CD4-positive, alpha-beta memory T cell (primary cell): ENCODE measurements at regions not wholly inside any gene's neighbourhood (a gene's known extent, or its start where the extent isn't known, plus 50 kb on each side); places are given as distances from the start of the nearest gene placed in this dataset.
A peak's percentile ranks its signal among the peaks of the same experiment; 100 is the strongest.

Source experiments
- CTCF ChIA-PET: fragments of 350-600 bp; sonication (Branson Sonifier 250); formaldehyde crosslinking; loops from one replicate; lab custom pipeline; 2021; ENCODE audit warnings: inconsistent platforms; ENCODE audit not compliant: partially characterized antibody; lab: Charles Lee
- POLR2A ChIA-PET: fragments of 350-600 bp; sonication (Branson Sonifier 250); formaldehyde crosslinking; loops from one replicate; lab custom pipeline; 2021; ENCODE audit not compliant: partially characterized antibody; lab: Charles Lee
- DNase-seq, 5 donors: peaks; one replicate each; pipeline versions ENCODE4 v3.0.0 to v3.0.0-alpha.2; 2020 to 2022; ENCODE audit warnings: mixed read lengths in 1 of 5
- H3K27ac ChIP-seq: one replicate; pipeline ENCODE4 v1.7.0; 2013; ENCODE audit warnings: low read depth, low read length
- H3K27me3 ChIP-seq: 2 replicates; pipeline ENCODE4 v1.7.0; 2013; ENCODE audit warnings: mild to moderate bottlenecking, low read length, moderate library complexity; ENCODE audit not compliant: insufficient read depth
- H3K36me3 ChIP-seq: 2 replicates; pipeline ENCODE4 v1.7.0; 2013; ENCODE audit warnings: mild to moderate bottlenecking, low read length, moderate library complexity; ENCODE audit not compliant: insufficient read depth
- H3K4me1 ChIP-seq: 2 replicates; pipeline ENCODE4 v1.7.0; 2013; ENCODE audit warnings: mild to moderate bottlenecking, low read length, moderate library complexity; ENCODE audit not compliant: insufficient read depth
- H3K4me3 ChIP-seq, 2 donors: one replicate each; pipeline ENCODE4 v1.7.0; 2013; ENCODE audit warnings: low read length in 2 of 2, mild to moderate bottlenecking in 1 of 2
- H3K9me3 ChIP-seq, 2 donors: one replicate each; pipeline ENCODE4 v1.7.0; 2013; ENCODE audit warnings: low read length in 2 of 2, control low read depth in 1 of 2; ENCODE audit not compliant: control insufficient read depth in 1 of 2
- H3K27ac Mint-ChIP-seq, 7 donors: one replicate each; pipeline ENCODE4 v1.8.0; 2020 to 2021; ENCODE audit warnings: mixed read lengths in 7 of 7, mild to moderate bottlenecking in 6 of 7, inconsistent platforms in 3 of 7, moderate library complexity in 3 of 7
- H3K27me3 Mint-ChIP-seq, 2 donors: one replicate each; pipeline ENCODE4 v1.8.0; 2020 to 2021; ENCODE audit warnings: mixed read lengths in 2 of 2
- H3K36me3 Mint-ChIP-seq, 2 donors: one replicate each; pipeline ENCODE4 v1.8.0; 2020 to 2021; ENCODE audit warnings: mixed read lengths in 2 of 2, inconsistent platforms in 1 of 2, mild to moderate bottlenecking in 1 of 2
- H3K4me1 Mint-ChIP-seq, 4 donors: one replicate each; pipeline ENCODE4 v1.8.0; 2020 to 2021; ENCODE audit warnings: mixed read lengths in 4 of 4, mild to moderate bottlenecking in 1 of 4
- H3K4me3 Mint-ChIP-seq, 8 donors: one replicate each; pipeline ENCODE4 v1.8.0; 2020 to 2021; ENCODE audit warnings: mixed read lengths in 8 of 8, mild to moderate bottlenecking in 7 of 8, moderate library complexity in 6 of 8, inconsistent platforms in 3 of 8
- H3K9me3 Mint-ChIP-seq, 8 donors: one replicate each; pipeline ENCODE4 v1.8.0; 2020 to 2021; ENCODE audit warnings: mixed read lengths in 8 of 8, mild to moderate bottlenecking in 5 of 8, inconsistent platforms in 3 of 8, moderate library complexity in 1 of 8
- intact Hi-C: fragments of 100-400 bp; cut with micrococcal nuclease; formaldehyde crosslinking; loops from one replicate; pipeline ENCODE4 v1.15.1; 2023

- Mint-ChIP-seq H3K27ac (no peak overlapping the region), H3K4me1 (peaks cover 4 to 5% (median 4%) of the 10 kb centered on the region in 4 donors), H3K9me3 (no peaks in the 10 kb centered on the region), H3K4me3 (no peak overlapping the region), H3K27me3 (peaks cover 0 to 2% of the 10 kb centered on the region in 2 donors), H3K36me3 (no peaks in the 10 kb centered on the region)
- Histone ChIP-seq H3K9me3 (no peaks in the 10 kb centered on the region), H3K27me3 (no peaks in the 10 kb centered on the region), H3K27ac (no peak overlapping the region), H3K4me3 (no peak overlapping the region), H3K4me1 (peaks cover 6% of the 10 kb centered on the region), H3K36me3 (no peaks in the 10 kb centered on the region)
- ChIA-PET POLR2A (interaction anchor here (1.5 kb wide), 1 partner anchor 447 kb away, joined by 3 read pairs; no protein-coding TSS in a partner anchor), CTCF (interaction anchor here (5.3 to 12.4 kb wide), 3 partner anchors 40 to 439 kb away, joined by 72 to 306 read pairs (median 195); no protein-coding TSS in a partner anchor)
- no peak for DNase-seq
- intact Hi-C loops: loop anchor here (10.0 kb wide), 1 partner anchor 191 kb away; no protein-coding TSS in a partner anchor
These were observed 88.8 kb upstream of the RMDN2 start for GRCh38 chr2:37836270-37836669.

GRCh38 chr2:37836711-37837110 lies 88.4 kb upstream of the RMDN2 start:
- Histone ChIP-seq H3K36me3 (no peaks in the 10 kb centered on the region), H3K27ac (no peak overlapping the region), H3K4me1 (peaks cover 6% of the 10 kb centered on the region), H3K9me3 (no peaks in the 10 kb centered on the region), H3K27me3 (no peaks in the 10 kb centered on the region), H3K4me3 (no peak overlapping the region)
- no peak for DNase-seq
- no peak overlapping the region for H3K27ac Mint-ChIP-seq
- no peaks in the 10 kb centered on the region for H3K36me3 Mint-ChIP-seq
- ChIA-PET CTCF (interaction anchor here (5.3 to 12.4 kb wide), 3 partner anchors 39 to 439 kb away, joined by 72 to 306 read pairs (median 195); no protein-coding TSS in a partner anchor), POLR2A (interaction anchor here (1.5 kb wide), 1 partner anchor 447 kb away, joined by 3 read pairs; no protein-coding TSS in a partner anchor)
- intact Hi-C loops: loop anchor here (10.0 kb wide), 1 partner anchor 192 kb away; no protein-coding TSS in a partner anchor
- H3K4me3 Mint-ChIP-seq: no peak overlapping the region
- no peaks in the 10 kb centered on the region for H3K9me3 Mint-ChIP-seq
- peaks cover 4 to 5% (median 4%) of the 10 kb centered on the region in 4 donors for H3K4me1 Mint-ChIP-seq
- peaks cover 0 to 5% of the 10 kb centered on the region in 2 donors for H3K27me3 Mint-ChIP-seq

GRCh38 chr2:37837628-37838328 lies 87.3 kb upstream of the RMDN2 start:
- no peak for DNase-seq
- POLR2A ChIA-PET: no interaction called here
- CTCF ChIA-PET: interaction anchor here (0.8 to 2.4 kb wide), 3 partner anchors 40 to 423 kb away, joined by 3 to 12 read pairs (median 3); no protein-coding TSS in a partner anchor
- no peak overlapping the region for H3K4me3 ChIP-seq
- no peaks in the 10 kb centered on the region for H3K27me3 ChIP-seq
- Mint-ChIP-seq H3K9me3 (no peaks in the 10 kb centered on the region), H3K4me3 (no peak overlapping the region), H3K4me1 (peaks cover 0 to under 1% (median under 1%) of the 10 kb centered on the region in 4 donors), H3K36me3 (no peaks in the 10 kb centered on the region), H3K27me3 (peaks cover 0 to 5% of the 10 kb centered on the region in 2 donors), H3K27ac (peak overlapping the region in 1 of 7 donors; percentile 42)
- H3K4me1 ChIP-seq: peaks cover under 1% of the 10 kb centered on the region
- H3K36me3 ChIP-seq: no peaks in the 10 kb centered on the region
- H3K27ac ChIP-seq: no peak overlapping the region
- intact Hi-C loops: loop anchor here (10.0 kb wide), 1 partner anchor 193 kb away; no protein-coding TSS in a partner anchor
- H3K9me3 ChIP-seq: no peaks in the 10 kb centered on the region

- Histone ChIP-seq H3K36me3 (no peaks in the 10 kb centered on the region), H3K4me1 (no peaks in the 10 kb centered on the region), H3K27ac (no peak overlapping the region), H3K27me3 (no peaks in the 10 kb centered on the region), H3K9me3 (no peaks in the 10 kb centered on the region), H3K4me3 (no peak overlapping the region)
- no peak for DNase-seq
- no peak overlapping the region for H3K27ac Mint-ChIP-seq
- H3K4me1 Mint-ChIP-seq: no peaks in the 10 kb centered on the region
- intact Hi-C loops: loop anchor here (10.0 kb wide), 1 partner anchor 194 kb away; no protein-coding TSS in a partner anchor
- POLR2A ChIA-PET: no interaction called here
- H3K4me3 Mint-ChIP-seq: no peak overlapping the region
- no peaks in the 10 kb centered on the region for H3K9me3 Mint-ChIP-seq
- peaks cover 0 to 5% of the 10 kb centered on the region in 2 donors for H3K27me3 Mint-ChIP-seq
- CTCF ChIA-PET: interaction anchor here (0.9 to 2.4 kb wide), 3 partner anchors 13 to 424 kb away, joined by 3 to 12 read pairs (median 7); no protein-coding TSS in a partner anchor
- H3K36me3 Mint-ChIP-seq: no peaks in the 10 kb centered on the region
These were observed 86.4 kb upstream of the RMDN2 start for GRCh38 chr2:37838541-37839167.

- H3K4me1 Mint-ChIP-seq: no peaks in the 10 kb centered on the region
- no peaks in the 10 kb centered on the region for H3K36me3 Mint-ChIP-seq
- Histone ChIP-seq H3K27me3 (no peaks in the 10 kb centered on the region), H3K4me1 (no peaks in the 10 kb centered on the region), H3K36me3 (no peaks in the 10 kb centered on the region), H3K4me3 (no peak overlapping the region), H3K27ac (no peak overlapping the region), H3K9me3 (no peaks in the 10 kb centered on the region)
- intact Hi-C loops: loop anchor here (10.0 kb wide), 1 partner anchor 195 kb away; no protein-coding TSS in a partner anchor
- DNase-seq: no peak
- H3K27ac Mint-ChIP-seq: no peak overlapping the region
- no peak overlapping the region for H3K4me3 Mint-ChIP-seq
- POLR2A ChIA-PET: no interaction called here
- H3K9me3 Mint-ChIP-seq: peaks cover 0 to 2% (median 0%) of the 10 kb centered on the region in 8 donors
- H3K27me3 Mint-ChIP-seq: peaks cover 0 to 7% of the 10 kb centered on the region in 2 donors
- CTCF ChIA-PET: interaction anchor here (1.0 to 2.4 kb wide), 5 partner anchors 12 to 444 kb away, joined by 3 to 7 read pairs (median 4); no protein-coding TSS in a partner anchor
These were observed 85.1 kb upstream of the RMDN2 start for GRCh38 chr2:37839991-37840390.

GRCh38 chr2:37842732-37843440 lies 82.2 kb upstream of the RMDN2 start:
- CTCF ChIA-PET: no interaction called here
- H3K4me3 Mint-ChIP-seq: no peak overlapping the region
- no peaks in the 10 kb centered on the region for H3K36me3 Mint-ChIP-seq
- Histone ChIP-seq H3K4me3 (no peak overlapping the region), H3K36me3 (no peaks in the 10 kb centered on the region), H3K27me3 (no peaks in the 10 kb centered on the region), H3K4me1 (no peaks in the 10 kb centered on the region), H3K9me3 (no peaks in the 10 kb centered on the region), H3K27ac (no peak overlapping the region)
- H3K4me1 Mint-ChIP-seq: no peaks in the 10 kb centered on the region
- H3K27ac Mint-ChIP-seq: peak overlapping the region in 1 of 7 donors; percentile 0
- intact Hi-C loops: no loop called here
- H3K9me3 Mint-ChIP-seq: peaks cover 0 to 4% (median 0%) of the 10 kb centered on the region in 8 donors
- POLR2A ChIA-PET: no interaction called here
- no peak for DNase-seq
- H3K27me3 Mint-ChIP-seq: peaks cover 0 to 6% of the 10 kb centered on the region in 2 donors
